ENCODE measurements at regions not wholly inside any gene's neighbourhood (a gene's known extent, or its start where the extent isn't known, plus 50 kb on each side); places are given as distances from the start of the nearest gene placed in this dataset.
A peak's percentile ranks its signal among the peaks of the same experiment; 100 is the strongest.

GRCh38 chr1:29634324-29634723 lies 398.0 kb downstream of the PTPRU start:
- intact Hi-C loops (cut with micrococcal nuclease; ENCODE audit: unreplicated experiment): no loop called here
- H3K4me3 ChIP-seq (replicated peaks in 1 of 3; ENCODE audit: insufficient read depth in 1 of 3, low read depth in 2 of 3, low read length in 3 of 3): no peak overlapping the region
- ATAC-seq: peak; percentile 63
- 0 out of 2 replicates have a peak, but pooled peaks cover 8% of the 10 kb centered on the region for H3K4me1 ChIP-seq (ENCODE audit: insufficient read depth, low read length)
- no peak overlapping the region for H3K9ac ChIP-seq (ENCODE audit: insufficient read depth, low read depth, low read length)
- no peaks in the 10 kb centered on the region for H3K36me3 ChIP-seq (replicated peaks in 1 of 2; ENCODE audit: control insufficient read depth in 1 of 2, insufficient read depth in 2 of 2, low read length in 2 of 2)
- DNase-seq (ENCODE audit: low spot score): no peak
- peaks cover 0 to 9% of the 10 kb centered on the region in 2 experiments; a peak in 2 of 5 replicates for H3K27me3 ChIP-seq (ENCODE audit: control insufficient read depth in 1 of 2, insufficient read depth in 2 of 2, low read length in 2 of 2)
- in situ Hi-C loops (cut with HindIII; ENCODE audit: extremely low pct_ligation_motif_present, low pct_unique_long_range_greater_than_20kb): no loop called here
- no peaks in the 10 kb centered on the region for H4K20me1 ChIP-seq (ENCODE audit: insufficient read depth, low read length)
- ChIA-PET POLR2A (no interaction called here), CTCF (ENCODE audit: low intra/inter-chr PET ratio, low total read pairs) (no interaction called here)
- no peaks in the 10 kb centered on the region for H3K79me2 ChIP-seq (ENCODE audit: insufficient read depth, low read length)
- no peak overlapping the region for H2AFZ ChIP-seq (ENCODE audit: low read length)
- no peaks in the 10 kb centered on the region for H3K9me3 ChIP-seq (ENCODE audit: low read length)
- no peak overlapping the region for H3K27ac ChIP-seq (ENCODE audit: extremely low read length, insufficient read depth, low read length)
- 2% methylated on average over 5 of the region's 5 CpGs for WGBS (ENCODE audit: low lambda C conversion rate)
- no TSS peak for BruUV-seq (replicated peaks)
- FAIRE-seq: no peak
- no peak overlapping the region for H3K4me2 ChIP-seq (ENCODE audit: low read depth, low read length)
- TF ChIP-seq, protein P1, sequence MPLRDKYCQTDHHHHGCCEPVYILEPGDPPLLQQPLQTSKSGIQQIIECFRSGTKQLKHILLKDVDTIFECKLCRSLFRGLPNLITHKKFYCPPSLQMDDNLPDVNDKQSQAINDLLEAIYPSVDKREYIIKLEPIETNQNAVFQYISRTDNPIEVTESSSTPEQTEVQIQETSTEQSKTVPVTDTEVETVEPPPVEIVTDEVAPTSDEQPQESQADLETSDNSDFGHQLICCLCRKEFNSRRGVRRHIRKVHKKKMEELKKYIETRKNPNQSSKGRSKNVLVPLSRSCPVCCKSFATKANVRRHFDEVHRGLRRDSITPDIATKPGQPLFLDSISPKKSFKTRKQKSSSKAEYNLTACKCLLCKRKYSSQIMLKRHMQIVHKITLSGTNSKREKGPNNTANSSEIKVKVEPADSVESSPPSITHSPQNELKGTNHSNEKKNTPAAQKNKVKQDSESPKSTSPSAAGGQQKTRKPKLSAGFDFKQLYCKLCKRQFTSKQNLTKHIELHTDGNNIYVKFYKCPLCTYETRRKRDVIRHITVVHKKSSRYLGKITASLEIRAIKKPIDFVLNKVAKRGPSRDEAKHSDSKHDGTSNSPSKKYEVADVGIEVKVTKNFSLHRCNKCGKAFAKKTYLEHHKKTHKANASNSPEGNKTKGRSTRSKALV (CRISPR knock-in tag; IDR thresholded peaks at IDR 0.05): no peak
- no peak for TF ChIP-seq BRD4 (CRISPR knock-in tag; IDR thresholded peaks at IDR 0.05)

- FAIRE-seq: no peak
- BruUV-seq (replicated peaks): no TSS peak
- Histone ChIP-seq H3K79me2 (ENCODE audit: insufficient read depth, low read length) (no peaks in the 10 kb centered on the region), H3K27me3 (ENCODE audit: control insufficient read depth in 1 of 2, insufficient read depth in 2 of 2, low read length in 2 of 2) (peaks cover 0 to 9% of the 10 kb centered on the region in 2 experiments; a peak in 2 of 5 replicates), H3K9ac (ENCODE audit: insufficient read depth, low read depth, low read length) (no peak overlapping the region), H3K4me1 (ENCODE audit: insufficient read depth, low read length) (0 out of 2 replicates have a peak, but pooled peaks cover 8% of the 10 kb centered on the region), H3K9me3 (ENCODE audit: low read length) (no peaks in the 10 kb centered on the region), H4K20me1 (ENCODE audit: insufficient read depth, low read length) (no peaks in the 10 kb centered on the region), H2AFZ (ENCODE audit: low read length) (no peak overlapping the region), H3K36me3 (replicated peaks in 1 of 2; ENCODE audit: control insufficient read depth in 1 of 2, insufficient read depth in 2 of 2, low read length in 2 of 2) (no peaks in the 10 kb centered on the region), H3K4me2 (ENCODE audit: low read depth, low read length) (no peak overlapping the region), H3K4me3 (replicated peaks in 1 of 3; ENCODE audit: insufficient read depth in 1 of 3, low read depth in 2 of 3, low read length in 3 of 3) (no peak overlapping the region), H3K27ac (ENCODE audit: extremely low read length, insufficient read depth, low read length) (no peak overlapping the region)
- intact Hi-C loops (cut with micrococcal nuclease; ENCODE audit: unreplicated experiment) (no loop called here), in situ Hi-C loops (cut with HindIII; ENCODE audit: extremely low pct_ligation_motif_present, low pct_unique_long_range_greater_than_20kb) (no loop called here)
- DNase-seq (ENCODE audit: low spot score): no peak
- TF ChIP-seq ZSCAN20 (CRISPR knock-in tag; IDR thresholded peaks at IDR 0.05; ENCODE audit: borderline replicate concordance) (no peak), ZNF598 (CRISPR knock-in tag; IDR thresholded peaks at IDR 0.05; ENCODE audit: borderline replicate concordance) (no peak), SRSF1 (optimal IDR thresholded peaks at IDR 0.05; ENCODE audit: low read depth, low read length) (no peak), POGK (CRISPR knock-in tag; conservative IDR thresholded peaks at IDR 0.05) (no peak), JARID2 (CRISPR knock-in tag; IDR thresholded peaks at IDR 0.05; ENCODE audit: insufficient replicate concordance) (no peak)
- WGBS (ENCODE audit: low lambda C conversion rate): 27% methylated on average over 4 of the region's 4 CpGs
- ATAC-seq: no peak
- ChIA-PET POLR2A (no interaction called here), CTCF (ENCODE audit: low intra/inter-chr PET ratio, low total read pairs) (no interaction called here)
These were observed 397.4 kb downstream of the PTPRU start for GRCh38 chr1:29633771-29634170.
